ENCODE measurements at regions not wholly inside any gene's neighbourhood (a gene's known extent, or its start where the extent isn't known, plus 50 kb on each side); places are given as distances from the start of the nearest gene placed in this dataset.
"Not testable (repeated sequence)": the region's sequence is repeated elsewhere in the genome, so short reads cannot be mapped to it uniquely, and the experiment has no call there.

GRCh38 chr11:24163841-24164240, 333.0 kb upstream of the LUZP2 start:
- TF ChIP-seq CTCF (IDR thresholded peaks at IDR 0.05) = no peak
- H3K36me3 ChIP-seq = no peaks in the 10 kb centered on the region
- no peaks in the 10 kb centered on the region for H3K9me3 ChIP-seq
- DNase-seq (no peak), ATAC-seq (no peak)
- no peak overlapping the region for H3K4me3 ChIP-seq
- no peaks in the 10 kb centered on the region for H3K27me3 ChIP-seq (ENCODE audit: low read depth)
- H3K4me1 ChIP-seq = no peaks in the 10 kb centered on the region
- no peak overlapping the region for H3K27ac ChIP-seq
- intact Hi-C loops (cut with DNase I) = no loop called here

GRCh38 chr11:24171869-24172268, 325.0 kb upstream of the LUZP2 start:
- intact Hi-C loops (cut with DNase I) = no loop called here
- no peaks in the 10 kb centered on the region for H3K27me3 ChIP-seq (ENCODE audit: low read depth)
- DNase-seq = no peak
- H3K4me3 ChIP-seq = no peak overlapping the region
- H3K36me3 ChIP-seq = no peaks in the 10 kb centered on the region
- no peak for TF ChIP-seq CTCF (IDR thresholded peaks at IDR 0.05)
- H3K27ac ChIP-seq = no peak overlapping the region
- ATAC-seq = no peak
- H3K9me3 ChIP-seq = no peaks in the 10 kb centered on the region
- no peaks in the 10 kb centered on the region for H3K4me1 ChIP-seq

- Histone ChIP-seq H3K4me3 (no peak overlapping the region), H3K9me3 (no peaks in the 10 kb centered on the region), H3K36me3 (no peaks in the 10 kb centered on the region), H3K27ac (no peak overlapping the region), H3K4me1 (no peaks in the 10 kb centered on the region), H3K27me3 (ENCODE audit: low read depth) (no peaks in the 10 kb centered on the region)
- DNase-seq (no peak), ATAC-seq (no peak)
- TF ChIP-seq CTCF (IDR thresholded peaks at IDR 0.05) = no peak
- intact Hi-C loops (cut with DNase I) = no loop called here
Measured at GRCh38 chr11:24181395-24182047, 315.3 kb upstream of the LUZP2 start.

GRCh38 chr11:24185535-24185934, 311.3 kb upstream of the LUZP2 start:
- DNase-seq; intact Hi-C loops (cut with DNase I); H3K9me3 ChIP-seq; H3K27me3 ChIP-seq (ENCODE audit: low read depth); ATAC-seq; H3K4me1 ChIP-seq; H3K4me3 ChIP-seq; H3K27ac ChIP-seq; H3K36me3 ChIP-seq: not testable (repeated sequence)

GRCh38 chr11:24196733-24197132, 300.1 kb upstream of the LUZP2 start:
- no peak for ATAC-seq
- DNase-seq = no peak
- Histone ChIP-seq H3K9me3 (no peaks in the 10 kb centered on the region), H3K27me3 (ENCODE audit: low read depth) (no peaks in the 10 kb centered on the region), H3K4me3 (no peak overlapping the region), H3K27ac (no peak overlapping the region), H3K36me3 (no peaks in the 10 kb centered on the region), H3K4me1 (no peaks in the 10 kb centered on the region)
- intact Hi-C loops (cut with DNase I) = no loop called here
- TF ChIP-seq CTCF (IDR thresholded peaks at IDR 0.05) = no peak

GRCh38 chr11:24198481-24198880, 298.4 kb upstream of the LUZP2 start:
- H3K36me3 ChIP-seq = no peaks in the 10 kb centered on the region
- no peak overlapping the region for H3K27ac ChIP-seq
- intact Hi-C loops (cut with DNase I) = no loop called here
- DNase-seq = no peak
- no peaks in the 10 kb centered on the region for H3K9me3 ChIP-seq
- H3K4me1 ChIP-seq = no peaks in the 10 kb centered on the region
- H3K27me3 ChIP-seq (ENCODE audit: low read depth) = no peaks in the 10 kb centered on the region
- ATAC-seq = no peak
- no peak for TF ChIP-seq CTCF (IDR thresholded peaks at IDR 0.05)
- no peak overlapping the region for H3K4me3 ChIP-seq

Measured in lower lobe of right lung (tissue), 2 donors.